ENCODE measurements at regions not wholly inside any gene's neighbourhood (a gene's known extent, or its start where the extent isn't known, plus 50 kb on each side); places are given as distances from the start of the nearest gene placed in this dataset.

GRCh38 chr12:86777325-86777724 lies 521.1 kb upstream of the MGAT4C start:
- no peak for TF ChIP-seq CTCF (IDR thresholded peaks at IDR 0.05; ENCODE audit: insufficient read depth, low read length, poor library complexity, severe bottlenecking)
- no peak for DNase-seq (ENCODE audit: low read depth)
- no peak overlapping the region for H3K4me3 ChIP-seq (ENCODE audit: low read depth, low read length)
- no peaks in the 10 kb centered on the region for H3K36me3 ChIP-seq (ENCODE audit: control insufficient read depth, insufficient read depth, low read length)
- no peaks in the 10 kb centered on the region for H3K27me3 ChIP-seq (ENCODE audit: control insufficient read depth, insufficient read depth, low read length)

- no peak for DNase-seq (ENCODE audit: low read depth)
- no peak for TF ChIP-seq CTCF (IDR thresholded peaks at IDR 0.05; ENCODE audit: insufficient read depth, low read length, poor library complexity, severe bottlenecking)
- no peaks in the 10 kb centered on the region for H3K27me3 ChIP-seq (ENCODE audit: control insufficient read depth, insufficient read depth, low read length)
- no peaks in the 10 kb centered on the region for H3K36me3 ChIP-seq (ENCODE audit: control insufficient read depth, insufficient read depth, low read length)
- no peak overlapping the region for H3K4me3 ChIP-seq (ENCODE audit: low read depth, low read length)
These were observed 518.7 kb upstream of the MGAT4C start for GRCh38 chr12:86774841-86775388.

GRCh38 chr12:86772696-86773095 lies 516.5 kb upstream of the MGAT4C start:
- peak; percentile 16 for DNase-seq (ENCODE audit: low read depth)
- Histone ChIP-seq H3K36me3 (ENCODE audit: control insufficient read depth, insufficient read depth, low read length) (no peaks in the 10 kb centered on the region), H3K27me3 (ENCODE audit: control insufficient read depth, insufficient read depth, low read length) (no peaks in the 10 kb centered on the region), H3K4me3 (ENCODE audit: low read depth, low read length) (no peak overlapping the region)
- TF ChIP-seq CTCF (IDR thresholded peaks at IDR 0.05; ENCODE audit: insufficient read depth, low read length, poor library complexity, severe bottlenecking), result no peak

- H3K4me3 ChIP-seq (ENCODE audit: low read depth, low read length), result no peak overlapping the region
- no peak for DNase-seq (ENCODE audit: low read depth)
- no peaks in the 10 kb centered on the region for H3K36me3 ChIP-seq (ENCODE audit: control insufficient read depth, insufficient read depth, low read length)
- TF ChIP-seq CTCF (IDR thresholded peaks at IDR 0.05; ENCODE audit: insufficient read depth, low read length, poor library complexity, severe bottlenecking), result no peak
- H3K27me3 ChIP-seq (ENCODE audit: control insufficient read depth, insufficient read depth, low read length), result no peaks in the 10 kb centered on the region
These were observed 514.7 kb upstream of the MGAT4C start for GRCh38 chr12:86770871-86771270.

- no peak for TF ChIP-seq CTCF (IDR thresholded peaks at IDR 0.05; ENCODE audit: insufficient read depth, low read length, poor library complexity, severe bottlenecking)
- Histone ChIP-seq H3K27me3 (ENCODE audit: control insufficient read depth, insufficient read depth, low read length) (no peaks in the 10 kb centered on the region), H3K36me3 (ENCODE audit: control insufficient read depth, insufficient read depth, low read length) (no peaks in the 10 kb centered on the region), H3K4me3 (ENCODE audit: low read depth, low read length) (no peak overlapping the region)
- no peak for DNase-seq (ENCODE audit: low read depth)
These were observed 492.7 kb upstream of the MGAT4C start for GRCh38 chr12:86748894-86749293.

- Histone ChIP-seq H3K27me3 (ENCODE audit: control insufficient read depth, insufficient read depth, low read length) (no peaks in the 10 kb centered on the region), H3K4me3 (ENCODE audit: low read depth, low read length) (no peak overlapping the region), H3K36me3 (ENCODE audit: control insufficient read depth, insufficient read depth, low read length) (no peaks in the 10 kb centered on the region)
- no peak for DNase-seq (ENCODE audit: low read depth)
- no peak for TF ChIP-seq CTCF (IDR thresholded peaks at IDR 0.05; ENCODE audit: insufficient read depth, low read length, poor library complexity, severe bottlenecking)
These were observed 488.5 kb upstream of the MGAT4C start for GRCh38 chr12:86744547-86745212.
